CMK (cell line): ENCODE measurements at regions not wholly inside any gene's neighbourhood (a gene's known extent, or its start where the extent isn't known, plus 50 kb on each side); places are given as distances from the start of the nearest gene placed in this dataset.
"Not testable (repeated sequence)": the region's sequence is repeated elsewhere in the genome, so short reads cannot be mapped to it uniquely, and the experiment has no call there.

Experiments used
- DNase-seq: peaks from one replicate; pipeline ENCODE4 v3.0.0-alpha.2; 2010; ENCODE audit warnings: low read depth

- no peak for DNase-seq
These were observed 257.0 kb downstream of the MSX2 start for GRCh38 chr5:174981416-174981815.

- DNase-seq = no peak
These were observed 256.6 kb downstream of the MSX2 start for GRCh38 chr5:174980952-174981351.

GRCh38 chr5:174972291-174972690 is 247.9 kb downstream of the MSX2 start:
- no peak for DNase-seq

GRCh38 chr5:174971210-174971609 is 246.8 kb downstream of the MSX2 start:
- no peak for DNase-seq

- no peak for DNase-seq
These were observed 246.1 kb downstream of the MSX2 start for GRCh38 chr5:174970502-174970901.

GRCh38 chr5:174953871-174954270 is 229.5 kb downstream of the MSX2 start:
- DNase-seq = no peak

GRCh38 chr5:174951151-174951780 is 226.9 kb downstream of the MSX2 start:
- DNase-seq = peak; percentile 22

- DNase-seq = no peak
These were observed 223.2 kb downstream of the MSX2 start for GRCh38 chr5:174947548-174947947.

- no peak for DNase-seq
These were observed 221.5 kb downstream of the MSX2 start for GRCh38 chr5:174945853-174946252.

- DNase-seq = no peak
These were observed 219.4 kb downstream of the MSX2 start for GRCh38 chr5:174943785-174944184.

- not testable (repeated sequence) for DNase-seq
These were observed 218.6 kb downstream of the MSX2 start for GRCh38 chr5:174943002-174943401.

GRCh38 chr5:174937201-174938123 is 213.1 kb downstream of the MSX2 start:
- no peak for DNase-seq

GRCh38 chr5:174935854-174936474 is 211.6 kb downstream of the MSX2 start:
- peak; percentile 4 for DNase-seq

GRCh38 chr5:174931033-174931432 is 206.7 kb downstream of the MSX2 start:
- DNase-seq = not testable (repeated sequence)

- DNase-seq = no peak
These were observed 201.2 kb downstream of the MSX2 start for GRCh38 chr5:174925586-174925985.

- DNase-seq = no peak
These were observed 198.6 kb downstream of the MSX2 start for GRCh38 chr5:174922955-174923354.

- DNase-seq = no peak
These were observed 196.6 kb downstream of the MSX2 start for GRCh38 chr5:174920906-174921550.

GRCh38 chr5:174919351-174919750 is 195.0 kb downstream of the MSX2 start:
- DNase-seq = no peak

GRCh38 chr5:174918655-174919054 is 194.3 kb downstream of the MSX2 start:
- DNase-seq = no peak

GRCh38 chr5:174917976-174918554 is 193.7 kb downstream of the MSX2 start:
- DNase-seq = no peak

GRCh38 chr5:174917435-174917834 is 193.1 kb downstream of the MSX2 start:
- DNase-seq = not testable (repeated sequence)

GRCh38 chr5:174916924-174917323 is 192.5 kb downstream of the MSX2 start:
- DNase-seq = not testable (repeated sequence)
